ENCODE measurements at regions not wholly inside any gene's neighbourhood (a gene's known extent, or its start where the extent isn't known, plus 50 kb on each side); places are given as distances from the start of the nearest gene placed in this dataset.
"Not testable (repeated sequence)": the region's sequence is repeated elsewhere in the genome, so short reads cannot be mapped to it uniquely, and the experiment has no call there.

DNA sequence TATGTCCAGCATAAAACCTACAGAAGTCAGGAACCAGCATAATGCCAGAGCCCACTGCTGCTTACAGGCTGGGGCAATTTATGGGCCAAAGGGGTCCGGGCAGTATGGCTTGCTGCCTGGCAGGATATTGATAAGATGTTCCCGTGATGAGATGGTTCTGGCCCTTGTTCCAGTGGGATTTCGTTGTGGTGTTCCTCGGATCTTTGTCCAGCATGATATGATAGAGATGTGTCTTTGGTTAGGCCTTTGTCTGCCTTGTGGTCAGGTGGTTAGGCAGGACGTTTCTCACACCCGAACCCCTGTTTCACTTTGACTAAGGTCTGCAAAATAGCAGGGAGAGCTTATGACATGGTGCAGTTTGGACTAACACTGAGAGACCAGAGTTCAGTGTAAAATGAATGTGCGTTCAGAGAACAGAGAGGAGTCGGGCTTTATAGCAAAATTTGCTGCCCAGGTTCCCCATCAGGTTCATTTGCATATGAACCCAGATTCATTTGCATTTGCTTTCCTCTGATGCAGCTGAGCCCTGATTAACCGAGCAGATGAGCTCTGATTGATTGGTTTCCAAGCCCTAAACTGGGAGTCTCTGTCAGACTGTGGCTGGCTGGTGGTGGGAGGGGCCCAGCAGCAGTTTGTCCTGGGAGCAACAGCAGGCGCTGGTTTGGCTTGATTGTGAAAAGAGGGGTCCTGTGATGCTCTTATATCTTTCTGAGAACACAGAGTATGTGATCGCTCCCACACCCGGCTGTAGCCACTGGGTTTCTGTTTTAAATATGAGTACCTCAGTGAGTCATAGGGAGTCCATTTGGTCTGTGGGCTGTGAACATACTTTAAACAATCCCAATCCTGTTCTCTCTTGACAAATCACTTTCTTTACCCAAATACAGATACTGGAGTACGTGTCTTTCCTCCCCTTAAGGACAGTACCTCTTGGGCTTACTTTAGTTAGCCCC lies 156.3 kb upstream of the PZP start:
- H3K4me3 ChIP-seq = no peak overlapping the region
- no peaks in the 10 kb centered on the region for H3K79me2 ChIP-seq
- TF ChIP-seq, protein P1, sequence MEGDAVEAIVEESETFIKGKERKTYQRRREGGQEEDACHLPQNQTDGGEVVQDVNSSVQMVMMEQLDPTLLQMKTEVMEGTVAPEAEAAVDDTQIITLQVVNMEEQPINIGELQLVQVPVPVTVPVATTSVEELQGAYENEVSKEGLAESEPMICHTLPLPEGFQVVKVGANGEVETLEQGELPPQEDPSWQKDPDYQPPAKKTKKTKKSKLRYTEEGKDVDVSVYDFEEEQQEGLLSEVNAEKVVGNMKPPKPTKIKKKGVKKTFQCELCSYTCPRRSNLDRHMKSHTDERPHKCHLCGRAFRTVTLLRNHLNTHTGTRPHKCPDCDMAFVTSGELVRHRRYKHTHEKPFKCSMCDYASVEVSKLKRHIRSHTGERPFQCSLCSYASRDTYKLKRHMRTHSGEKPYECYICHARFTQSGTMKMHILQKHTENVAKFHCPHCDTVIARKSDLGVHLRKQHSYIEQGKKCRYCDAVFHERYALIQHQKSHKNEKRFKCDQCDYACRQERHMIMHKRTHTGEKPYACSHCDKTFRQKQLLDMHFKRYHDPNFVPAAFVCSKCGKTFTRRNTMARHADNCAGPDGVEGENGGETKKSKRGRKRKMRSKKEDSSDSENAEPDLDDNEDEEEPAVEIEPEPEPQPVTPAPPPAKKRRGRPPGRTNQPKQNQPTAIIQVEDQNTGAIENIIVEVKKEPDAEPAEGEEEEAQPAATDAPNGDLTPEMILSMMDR (IDR thresholded peaks at IDR 0.05; ENCODE audit: poor library complexity) = no peak
- TF ChIP-seq EZH2 (IDR thresholded peaks at IDR 0.05; ENCODE audit: borderline replicate concordance) (no peak), EZH2phosphoT487 (IDR thresholded peaks at IDR 0.05; ENCODE audit: low read depth, severe bottlenecking, unreplicated experiment) (no peak)
- H3K4me2 ChIP-seq = peak overlapping the region; percentile 44
- no peaks in the 10 kb centered on the region for H3K9me3 ChIP-seq (ENCODE audit: low read depth)
- peaks cover 4% of the 10 kb centered on the region for H3K4me1 ChIP-seq (ENCODE audit: insufficient read depth)
- H3K27me3 ChIP-seq = no peaks in the 10 kb centered on the region
- 36% methylated on average over 13 of the region's 13 CpGs for WGBS (ENCODE audit: low lambda C conversion rate, missing lambda C conversion rate)
- no peak for DNase-seq (ENCODE audit: low spot score)
- no peaks in the 10 kb centered on the region for H4K20me1 ChIP-seq (ENCODE audit: insufficient read depth, poor library complexity, severe bottlenecking)
- H3K36me3 ChIP-seq (replicated peaks; ENCODE audit: insufficient read depth, low read depth) = no peaks in the 10 kb centered on the region
- no peaks in the 10 kb centered on the region for H3K9me2 ChIP-seq (replicated peaks; ENCODE audit: insufficient read depth)
- no peak overlapping the region for H2AFZ ChIP-seq
- peak overlapping the region; percentile 5 for H3K27ac ChIP-seq

DNA sequence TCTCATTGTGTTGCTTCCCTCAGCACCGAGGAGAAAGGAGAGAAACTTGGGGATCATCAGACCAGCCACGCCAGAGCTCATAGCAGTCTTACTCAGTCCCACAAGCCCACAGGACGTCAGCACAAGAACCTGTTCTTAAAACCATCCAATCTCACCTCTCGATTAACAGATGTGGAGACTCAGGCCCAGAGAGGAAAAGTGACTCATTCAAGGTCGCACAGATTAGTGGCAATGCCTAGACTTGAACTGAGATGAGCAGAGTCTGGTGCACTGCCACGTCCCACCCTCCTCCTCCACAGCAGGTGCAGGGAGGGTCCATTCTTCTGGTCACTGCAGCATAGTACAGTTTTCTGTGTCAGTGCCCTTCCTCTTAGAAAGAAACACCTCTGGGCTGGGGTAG lies 154.9 kb upstream of the PZP start:
- Histone ChIP-seq H3K27ac (no peak overlapping the region), H2AFZ (no peak overlapping the region), H3K4me3 (no peak overlapping the region), H3K9me3 (ENCODE audit: low read depth) (no peaks in the 10 kb centered on the region), H3K9me2 (replicated peaks; ENCODE audit: insufficient read depth) (no peaks in the 10 kb centered on the region), H4K20me1 (ENCODE audit: insufficient read depth, poor library complexity, severe bottlenecking) (no peaks in the 10 kb centered on the region), H3K27me3 (no peaks in the 10 kb centered on the region), H3K79me2 (no peaks in the 10 kb centered on the region), H3K4me2 (no peak overlapping the region), H3K4me1 (ENCODE audit: insufficient read depth) (peaks cover 4% of the 10 kb centered on the region), H3K36me3 (replicated peaks; ENCODE audit: insufficient read depth, low read depth) (no peaks in the 10 kb centered on the region)
- 84% methylated on average over 6 of the region's 6 CpGs for WGBS (ENCODE audit: low lambda C conversion rate, missing lambda C conversion rate)
- no peak for DNase-seq (ENCODE audit: low spot score)
- TF ChIP-seq EZH2 (IDR thresholded peaks at IDR 0.05; ENCODE audit: borderline replicate concordance) (no peak), EZH2phosphoT487 (IDR thresholded peaks at IDR 0.05; ENCODE audit: low read depth, severe bottlenecking, unreplicated experiment) (no peak)
- TF ChIP-seq, protein P1 (IDR thresholded peaks at IDR 0.05; ENCODE audit: poor library complexity) = no peak

DNA sequence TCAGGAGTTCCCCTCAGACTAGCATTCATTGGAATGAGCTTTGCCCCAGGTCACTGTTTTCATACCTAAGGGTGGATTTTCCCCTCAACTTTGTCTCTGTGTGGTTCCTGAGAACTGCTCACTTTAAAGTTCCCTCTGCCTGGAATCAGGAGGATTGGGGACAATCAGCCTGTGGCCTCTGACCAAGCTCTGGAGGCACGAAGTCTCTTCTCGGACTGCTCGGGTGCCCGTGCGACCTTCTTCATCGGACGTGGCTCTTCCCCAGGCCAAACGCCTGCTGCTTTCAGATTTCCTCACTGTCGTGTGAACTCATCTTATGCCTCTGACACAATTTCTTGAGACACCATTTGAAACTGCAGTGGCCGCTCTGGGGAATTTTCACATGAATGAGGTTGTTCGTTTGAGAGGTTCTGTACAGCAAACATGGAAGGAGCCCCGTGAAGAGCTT lies 153.7 kb upstream of the PZP start:
- Histone ChIP-seq H4K20me1 (ENCODE audit: insufficient read depth, poor library complexity, severe bottlenecking) (no peaks in the 10 kb centered on the region), H2AFZ (no peak overlapping the region), H3K4me2 (no peak overlapping the region), H3K9me2 (replicated peaks; ENCODE audit: insufficient read depth) (no peaks in the 10 kb centered on the region), H3K27ac (no peak overlapping the region), H3K36me3 (replicated peaks; ENCODE audit: insufficient read depth, low read depth) (no peaks in the 10 kb centered on the region), H3K9me3 (ENCODE audit: low read depth) (no peaks in the 10 kb centered on the region), H3K27me3 (no peaks in the 10 kb centered on the region), H3K4me1 (ENCODE audit: insufficient read depth) (peaks cover 4% of the 10 kb centered on the region), H3K4me3 (no peak overlapping the region), H3K79me2 (no peaks in the 10 kb centered on the region)
- DNase-seq (ENCODE audit: low spot score) = no peak
- TF ChIP-seq, protein P1 (IDR thresholded peaks at IDR 0.05; ENCODE audit: poor library complexity) = no peak
- TF ChIP-seq EZH2phosphoT487 (IDR thresholded peaks at IDR 0.05; ENCODE audit: low read depth, severe bottlenecking, unreplicated experiment) = no peak
- TF ChIP-seq EZH2 (IDR thresholded peaks at IDR 0.05; ENCODE audit: borderline replicate concordance) = no peak
- WGBS (ENCODE audit: low lambda C conversion rate, missing lambda C conversion rate) = 85% methylated on average over 12 of the region's 12 CpGs

DNA sequence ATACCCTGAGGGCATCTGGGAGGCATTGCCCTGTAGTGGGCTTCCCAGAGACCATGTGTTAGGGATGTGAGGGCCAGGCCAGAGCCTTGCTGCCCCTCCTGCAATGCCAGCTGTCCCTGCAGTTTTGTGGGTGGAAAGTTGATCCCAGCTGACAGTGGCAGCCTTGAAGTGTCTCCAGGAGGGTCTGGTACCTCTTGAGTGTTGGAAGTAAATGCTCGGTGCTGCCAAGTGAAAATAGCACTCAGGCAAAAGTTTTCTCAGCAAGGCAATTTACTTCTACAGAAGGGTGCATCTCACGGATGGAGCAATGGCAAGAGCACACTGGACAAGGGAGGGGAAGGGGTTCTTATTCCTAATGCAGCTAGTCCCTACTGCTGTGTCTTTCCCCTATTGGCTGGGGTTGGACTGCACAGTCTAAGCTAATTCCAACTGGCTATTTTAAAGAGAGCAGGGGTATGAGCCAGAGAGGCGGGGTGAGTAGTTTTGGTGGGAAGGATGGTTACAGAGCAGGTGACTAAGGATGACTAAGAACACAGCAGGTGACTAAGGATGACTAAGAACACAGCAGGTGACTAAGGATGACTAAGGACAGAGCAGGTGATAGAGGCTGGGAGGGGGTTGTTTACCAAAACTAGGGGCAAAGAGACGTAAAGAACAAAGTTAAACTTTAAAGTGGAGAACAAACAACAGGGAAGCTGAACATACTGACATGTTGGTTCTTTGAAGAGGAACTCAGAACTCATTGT lies 146.0 kb upstream of the PZP start:
- WGBS (ENCODE audit: low lambda C conversion rate, missing lambda C conversion rate) = 60% methylated on average over 4 of the region's 4 CpGs
- not testable (repeated sequence) for H2AFZ ChIP-seq; H3K9me3 ChIP-seq (ENCODE audit: low read depth); H3K4me3 ChIP-seq; H3K4me1 ChIP-seq (ENCODE audit: insufficient read depth); H3K27me3 ChIP-seq; H4K20me1 ChIP-seq (ENCODE audit: insufficient read depth, poor library complexity, severe bottlenecking); H3K9me2 ChIP-seq (replicated peaks; ENCODE audit: insufficient read depth); H3K36me3 ChIP-seq (replicated peaks; ENCODE audit: insufficient read depth, low read depth); H3K4me2 ChIP-seq; H3K79me2 ChIP-seq
- peak overlapping the region; percentile 95 for H3K27ac ChIP-seq
- DNase-seq (ENCODE audit: low spot score) = peak; percentile 66
